DMS79 treated with DMSO at 0.1 percent for 48 hours (cell line): ENCODE measurements at regions not wholly inside any gene's neighbourhood (a gene's known extent, or its start where the extent isn't known, plus 50 kb on each side); places are given as distances from the start of the nearest gene placed in this dataset.

Source experiments
- DNase-seq: peaks from one replicate; lab custom pipeline; 2025; lab: John Stamatoyannopoulos, UW

GRCh38 chr1:191993549-191993948 is 164.7 kb upstream of the RGS18 start:
- no peak for DNase-seq

- DNase-seq = no peak
Measured at GRCh38 chr1:192002063-192002462, 156.2 kb upstream of the RGS18 start.

- DNase-seq = no peak
Measured at GRCh38 chr1:192003295-192004077, 154.8 kb upstream of the RGS18 start.

- no peak for DNase-seq
Measured at GRCh38 chr1:192005976-192006375, 152.3 kb upstream of the RGS18 start.

- no peak for DNase-seq
Measured at GRCh38 chr1:192008281-192008825, 149.9 kb upstream of the RGS18 start.

- DNase-seq = no peak
Measured at GRCh38 chr1:192010406-192010805, 147.9 kb upstream of the RGS18 start.

- DNase-seq = no peak
Measured at GRCh38 chr1:192011525-192011924, 146.7 kb upstream of the RGS18 start.

GRCh38 chr1:192022827-192023226 is 135.4 kb upstream of the RGS18 start:
- DNase-seq = no peak

- no peak for DNase-seq
Measured at GRCh38 chr1:192024881-192025280, 133.4 kb upstream of the RGS18 start.

- no peak for DNase-seq
Measured at GRCh38 chr1:192038567-192038966, 119.7 kb upstream of the RGS18 start.

GRCh38 chr1:192045131-192045530 is 113.1 kb upstream of the RGS18 start:
- no peak for DNase-seq

GRCh38 chr1:192053531-192053971 is 104.7 kb upstream of the RGS18 start:
- no peak for DNase-seq

- DNase-seq = no peak
Measured at GRCh38 chr1:192057766-192058165, 100.5 kb upstream of the RGS18 start.

- no peak for DNase-seq
Measured at GRCh38 chr1:192059407-192059806, 98.9 kb upstream of the RGS18 start.

- DNase-seq = no peak
Measured at GRCh38 chr1:192061556-192061955, 96.7 kb upstream of the RGS18 start.

- no peak for DNase-seq
Measured at GRCh38 chr1:192065087-192065486, 93.2 kb upstream of the RGS18 start.

GRCh38 chr1:192066202-192066601 is 92.1 kb upstream of the RGS18 start:
- no peak for DNase-seq

GRCh38 chr1:192067360-192067759 is 90.9 kb upstream of the RGS18 start:
- no peak for DNase-seq

GRCh38 chr1:192070213-192070612 is 88.0 kb upstream of the RGS18 start:
- DNase-seq = no peak

- DNase-seq = no peak
Measured at GRCh38 chr1:192080684-192081083, 77.6 kb upstream of the RGS18 start.

GRCh38 chr1:192081359-192081758 is 76.9 kb upstream of the RGS18 start:
- DNase-seq = no peak

GRCh38 chr1:192086644-192087043 is 71.6 kb upstream of the RGS18 start:
- DNase-seq = no peak

GRCh38 chr1:192087334-192087733 is 70.9 kb upstream of the RGS18 start:
- no peak for DNase-seq

GRCh38 chr1:192088496-192088895 is 69.8 kb upstream of the RGS18 start:
- no peak for DNase-seq
